ENCODE measurements at regions not wholly inside any gene's neighbourhood (a gene's known extent, or its start where the extent isn't known, plus 50 kb on each side); places are given as distances from the start of the nearest gene placed in this dataset.

- DNase-seq (ENCODE audit: low read depth): no peak
These were observed 264.8 kb downstream of the TBL1XR1 start for GRCh38 chr3:176932433-176932832.

DNA sequence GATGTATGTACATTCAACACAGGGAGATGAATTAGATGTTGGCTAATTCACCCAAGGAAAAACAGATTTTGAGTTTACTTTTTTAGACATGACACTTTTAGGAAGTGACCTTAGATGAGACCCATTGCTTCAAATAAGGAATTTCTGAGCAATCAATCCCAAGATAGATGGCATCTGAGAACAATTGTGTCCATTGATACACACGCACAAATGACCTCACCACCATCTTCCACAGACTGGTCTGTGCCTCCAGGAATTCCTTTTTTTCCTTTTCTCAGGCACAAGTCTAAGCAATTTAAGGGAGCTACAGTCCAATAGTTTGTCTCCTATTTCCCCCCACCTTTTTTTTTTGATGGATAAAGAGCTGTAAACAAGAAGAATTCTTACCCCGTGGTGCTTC, 265.3 kb downstream of the TBL1XR1 start:
- no peak for DNase-seq (ENCODE audit: low read depth)

- DNase-seq (ENCODE audit: low read depth): no peak
These were observed 266.3 kb downstream of the TBL1XR1 start for GRCh38 chr3:176930942-176931341.

DNA sequence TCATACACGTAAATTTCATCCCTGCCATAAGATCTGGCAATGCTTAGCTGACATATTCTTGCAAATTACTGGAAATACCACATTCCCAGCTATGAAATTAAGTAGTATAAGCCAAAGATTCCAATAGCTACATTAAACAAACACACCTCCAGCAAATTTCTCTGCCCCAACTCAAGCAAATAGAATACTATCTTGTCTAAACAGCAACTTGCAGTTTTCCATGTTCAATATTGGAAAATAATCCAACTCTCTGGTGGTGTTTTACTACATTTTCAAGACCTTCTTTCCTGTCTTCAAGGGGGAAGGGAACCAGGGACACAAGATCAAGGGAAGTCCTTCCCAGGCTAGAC, 268.7 kb downstream of the TBL1XR1 start:
- DNase-seq (ENCODE audit: low read depth): no peak

DNA sequence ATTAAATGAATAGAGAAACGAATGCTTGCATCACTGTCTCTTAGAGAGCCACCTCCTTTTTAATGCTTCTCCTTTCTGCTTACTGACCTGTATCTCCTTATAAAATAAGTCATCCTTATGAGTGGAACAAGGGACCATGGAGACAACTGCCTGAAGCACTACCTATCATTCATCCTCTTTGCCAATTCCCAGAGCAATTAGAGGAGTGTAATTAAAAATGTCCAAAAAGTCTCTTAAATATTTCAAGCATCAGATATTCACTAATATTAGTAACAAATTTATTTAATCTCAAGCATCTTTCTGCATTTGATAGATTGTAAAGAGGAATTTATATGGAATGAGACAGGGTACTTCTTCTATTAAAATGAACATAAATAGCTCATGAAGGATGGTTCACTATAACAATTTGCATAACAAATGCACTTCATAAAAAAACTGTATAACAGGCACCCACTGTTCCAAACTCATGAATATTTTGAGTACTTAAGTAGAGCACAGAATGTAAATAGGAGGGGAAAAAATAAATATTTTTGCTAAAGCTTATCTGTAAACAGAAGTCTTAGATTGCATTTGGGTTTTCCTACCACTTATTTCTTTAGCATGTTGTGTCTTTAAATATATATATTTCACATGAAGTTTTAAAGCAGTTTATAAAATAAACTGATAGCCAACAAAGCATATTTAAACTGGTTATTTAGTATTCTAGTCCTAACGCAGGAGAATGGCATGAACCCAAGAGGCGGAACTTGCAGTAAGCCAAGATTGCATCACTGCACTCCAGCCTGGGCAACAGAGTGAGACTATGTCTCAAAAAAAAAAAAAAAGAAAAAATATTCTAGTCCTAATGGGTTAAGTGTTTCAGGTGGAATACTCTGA, 269.3 kb downstream of the TBL1XR1 start:
- no peak for DNase-seq (ENCODE audit: low read depth)

DNA sequence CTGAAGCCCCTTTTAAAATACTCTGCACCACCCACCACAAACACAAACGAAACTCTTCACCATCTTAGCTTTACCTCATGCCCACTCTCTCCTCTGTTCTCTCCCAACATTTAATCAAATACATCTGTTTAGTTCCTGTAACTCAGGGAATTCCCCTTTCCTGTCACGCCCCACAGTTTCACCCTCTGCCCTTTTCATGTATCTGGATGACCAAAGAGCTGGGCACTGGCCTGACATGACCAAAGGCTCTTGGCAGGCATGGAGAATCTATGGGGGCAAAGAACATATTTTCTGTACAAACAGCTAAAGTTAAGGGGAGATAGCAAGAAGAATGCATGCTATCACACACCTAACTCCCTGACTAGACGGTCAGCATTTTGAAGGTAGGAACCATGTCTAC, 270.0 kb downstream of the TBL1XR1 start:
- DNase-seq (ENCODE audit: low read depth): no peak

DNA sequence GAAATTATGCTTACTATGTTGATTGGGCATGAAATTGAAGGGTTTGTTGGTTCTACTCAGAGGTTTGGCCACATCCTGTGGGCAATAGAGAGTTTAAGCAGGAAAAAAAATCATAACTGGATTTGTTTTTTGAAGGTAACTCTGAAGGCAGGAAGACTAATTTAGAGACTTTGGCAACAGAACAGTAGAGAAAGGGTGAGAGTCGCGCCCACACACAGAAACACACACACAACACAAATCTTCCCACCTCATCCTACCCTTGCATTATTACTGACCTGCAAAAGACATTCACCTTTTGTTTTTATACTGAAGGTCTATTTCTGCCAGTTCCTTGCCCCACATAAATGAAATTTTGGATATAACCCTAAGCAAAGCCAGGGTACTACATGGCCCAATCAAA, 270.6 kb downstream of the TBL1XR1 start:
- DNase-seq (ENCODE audit: low read depth): no peak

- no peak for DNase-seq (ENCODE audit: low read depth)
These were observed 271.2 kb downstream of the TBL1XR1 start for GRCh38 chr3:176926034-176926433.

DNA sequence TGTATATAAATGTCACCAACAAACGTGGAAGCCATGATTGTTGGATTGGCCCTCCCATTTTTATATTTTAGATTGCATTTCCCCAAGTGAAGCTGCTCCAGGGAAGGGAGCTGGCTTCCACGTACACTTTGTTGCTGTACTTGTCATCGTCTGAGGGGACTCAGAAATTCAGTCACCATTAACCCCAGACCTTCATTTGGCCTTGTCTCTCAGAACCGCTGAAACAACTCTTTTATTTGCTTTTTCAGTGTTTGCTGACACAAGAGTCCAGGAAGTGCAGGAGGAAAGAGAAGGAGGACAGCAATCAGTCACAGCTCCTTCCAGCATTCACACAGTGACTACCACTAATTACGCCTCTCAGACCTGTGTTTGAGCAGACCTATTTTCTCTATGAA, 276.5 kb downstream of the TBL1XR1 start:
- no peak for DNase-seq (ENCODE audit: low read depth)

DNA sequence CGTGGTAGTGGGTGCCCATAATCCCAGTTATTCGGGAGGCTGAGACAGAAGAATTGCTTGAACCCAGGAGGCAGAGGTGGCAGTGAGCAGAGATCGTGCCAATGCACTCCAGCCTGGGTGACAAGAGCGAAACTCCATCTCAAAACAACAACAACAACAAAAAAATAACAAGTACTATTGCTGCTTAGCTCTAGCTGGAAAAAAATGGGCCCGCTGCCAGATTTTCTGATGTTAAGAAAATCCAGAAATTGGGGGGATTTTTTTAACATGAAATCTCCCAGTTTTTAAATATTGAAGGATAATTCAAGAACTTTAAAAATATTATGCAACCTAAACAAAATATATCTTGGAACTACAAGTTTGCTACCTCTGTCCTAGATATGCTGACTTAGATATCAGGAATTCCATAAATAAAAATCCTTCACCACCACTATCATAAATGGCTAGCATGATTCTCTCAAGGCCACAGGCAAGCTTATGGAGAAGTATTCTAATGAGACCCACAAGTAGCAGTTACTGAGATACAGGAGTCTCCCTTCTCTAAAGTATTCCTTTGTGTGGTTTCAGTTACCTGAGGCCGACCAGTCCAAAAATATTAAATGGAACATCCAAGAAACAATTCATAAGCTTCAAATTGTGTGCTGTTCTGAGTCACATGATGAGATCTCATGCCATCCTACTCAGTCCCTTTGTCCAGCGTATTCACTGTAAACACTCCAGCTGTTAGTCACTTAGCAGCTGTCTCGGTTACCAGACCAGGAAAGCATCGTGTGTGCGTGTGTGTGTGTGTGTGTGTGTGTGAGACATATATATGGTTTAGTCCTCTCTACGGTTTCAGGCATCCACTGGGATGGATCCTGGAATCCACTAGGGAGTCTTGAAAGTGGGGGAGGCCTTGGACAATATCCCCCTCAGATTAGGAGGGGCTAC, 277.2 kb downstream of the TBL1XR1 start:
- DNase-seq (ENCODE audit: low read depth): no peak

GRCh38 chr3:176916777-176917176, 280.5 kb downstream of the TBL1XR1 start:
- no peak for DNase-seq (ENCODE audit: low read depth)

DNA sequence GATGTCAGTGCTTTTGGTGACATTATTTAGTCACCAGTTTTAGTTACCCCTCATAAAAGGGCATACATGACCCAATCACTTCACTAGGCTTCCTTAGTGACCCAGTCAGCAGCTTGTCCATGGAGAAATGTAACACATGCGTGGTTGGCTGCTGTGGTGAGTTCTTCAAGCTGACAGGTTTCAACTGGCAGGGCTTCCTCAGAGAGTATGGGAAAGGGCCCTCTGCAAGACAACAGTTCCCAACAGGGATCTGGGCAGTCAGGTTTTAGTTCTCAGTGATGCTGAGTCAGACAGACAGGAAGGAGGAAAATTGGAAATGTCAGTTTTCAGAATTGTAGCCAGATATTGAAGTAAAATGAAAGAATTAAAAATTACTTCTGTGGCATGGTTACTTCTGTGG, 282.5 kb downstream of the TBL1XR1 start:
- DNase-seq (ENCODE audit: low read depth): no peak

- no peak for DNase-seq (ENCODE audit: low read depth)
These were observed 285.7 kb downstream of the TBL1XR1 start for GRCh38 chr3:176911579-176911978.

DNA sequence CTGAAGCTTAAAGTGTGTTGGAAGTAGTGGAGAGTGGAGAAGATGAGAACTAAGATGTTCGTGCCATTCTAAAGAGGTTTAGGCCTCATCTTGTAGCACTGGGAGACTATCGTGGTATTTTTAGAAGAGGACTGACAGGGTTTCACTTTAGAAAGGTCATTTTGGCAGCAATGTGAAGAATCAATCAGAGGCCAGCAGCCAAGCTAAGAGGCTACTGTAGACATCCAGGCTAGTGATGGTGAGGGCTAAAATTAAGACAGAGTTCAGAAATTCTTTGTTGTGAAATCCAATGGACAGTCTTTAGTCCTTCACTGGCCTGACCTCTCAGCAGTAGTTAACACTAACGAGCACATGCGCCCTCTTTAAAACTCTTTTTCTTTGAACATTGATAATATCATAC, 288.2 kb downstream of the TBL1XR1 start:
- DNase-seq (ENCODE audit: low read depth): no peak

DNA sequence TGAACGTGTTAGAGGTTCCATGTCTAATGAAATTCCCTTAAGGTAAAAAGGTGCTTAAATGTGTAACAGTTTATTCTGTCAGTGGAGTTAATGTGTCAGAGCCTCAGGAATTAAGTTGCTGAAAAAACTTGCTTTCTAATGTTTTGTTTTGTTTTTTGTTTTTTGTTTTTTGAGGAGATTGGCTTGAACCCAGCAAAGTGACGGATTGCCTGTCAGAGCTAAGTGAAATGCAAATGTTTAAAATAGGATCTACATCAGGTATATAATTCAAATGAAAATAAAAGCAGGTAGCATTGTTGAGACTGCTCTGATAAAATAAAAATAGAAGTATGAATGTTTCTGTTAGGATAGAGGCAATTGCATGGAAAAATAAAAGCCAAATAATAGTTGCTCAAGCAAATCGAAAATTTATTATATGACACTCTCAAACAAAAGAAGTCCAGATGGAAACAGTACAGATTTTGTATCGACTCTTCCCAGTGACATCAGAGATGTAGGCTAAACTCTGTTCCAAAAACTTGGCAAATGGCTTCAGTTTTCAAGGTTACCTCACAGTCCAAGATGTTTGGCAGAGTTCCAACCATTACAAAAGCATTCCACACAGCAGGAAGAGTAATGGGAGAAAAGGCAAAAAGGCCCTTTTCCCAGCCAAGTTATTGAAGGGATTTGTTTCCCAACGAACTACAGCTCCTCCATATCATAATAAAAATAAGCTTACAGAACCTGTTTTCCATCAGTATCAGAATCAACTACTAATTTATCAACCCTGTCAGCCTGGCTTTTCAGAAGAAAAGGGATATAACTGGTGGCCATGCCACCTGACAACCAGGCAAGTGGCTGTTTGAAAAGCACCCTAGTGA, 291.0 kb downstream of the TBL1XR1 start:
- DNase-seq (ENCODE audit: low read depth): peak; percentile 4

- no peak for DNase-seq (ENCODE audit: low read depth)
These were observed 292.0 kb downstream of the TBL1XR1 start for GRCh38 chr3:176905331-176905730.

DNA sequence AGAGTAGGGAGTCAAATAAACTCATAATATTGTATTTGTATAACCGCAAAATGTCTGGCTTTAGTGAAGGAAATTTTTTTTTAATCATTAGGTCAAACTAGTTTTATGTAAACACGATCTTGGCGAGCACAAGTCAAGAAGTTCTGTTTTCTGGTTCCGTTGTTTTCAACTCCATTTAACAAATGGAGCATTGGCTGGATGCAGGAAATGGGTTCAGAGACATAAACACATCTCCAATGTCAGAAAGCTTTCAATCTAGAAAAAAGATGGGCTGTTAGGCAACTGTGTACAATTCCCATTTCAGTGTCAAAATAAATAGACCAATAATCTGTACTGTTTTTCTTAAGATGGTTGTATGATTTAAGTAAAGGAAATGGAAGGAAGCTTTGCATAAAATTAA, 292.8 kb downstream of the TBL1XR1 start:
- no peak for DNase-seq (ENCODE audit: low read depth)

GRCh38 chr3:176896640-176897039, 300.6 kb downstream of the TBL1XR1 start:
- DNase-seq (ENCODE audit: low read depth): no peak

GRCh38 chr3:176896165-176896564, 301.1 kb downstream of the TBL1XR1 start:
- DNase-seq (ENCODE audit: low read depth): no peak

DNA sequence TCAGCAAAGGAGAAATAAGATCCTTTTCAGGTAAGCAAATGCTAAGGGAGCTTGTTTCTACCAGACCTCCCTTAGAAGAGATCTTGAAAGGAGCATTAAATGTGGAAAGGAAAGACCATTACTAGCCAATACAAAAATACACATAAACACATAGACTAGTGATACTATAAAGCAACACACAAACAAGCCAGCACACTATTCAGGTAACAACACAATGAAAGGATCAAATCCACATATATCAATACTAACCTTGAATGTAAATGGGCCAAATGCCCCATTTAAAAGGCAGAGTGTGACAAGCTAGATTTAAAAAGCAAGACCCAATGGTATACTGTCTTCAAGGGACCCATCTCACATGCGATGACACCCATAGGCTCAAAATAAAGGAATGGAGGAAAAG, 317.6 kb downstream of the TBL1XR1 start:
- DNase-seq (ENCODE audit: low read depth): no peak

GRCh38 chr3:176873261-176873660, 324.0 kb downstream of the TBL1XR1 start:
- no peak for DNase-seq (ENCODE audit: low read depth)

DNA sequence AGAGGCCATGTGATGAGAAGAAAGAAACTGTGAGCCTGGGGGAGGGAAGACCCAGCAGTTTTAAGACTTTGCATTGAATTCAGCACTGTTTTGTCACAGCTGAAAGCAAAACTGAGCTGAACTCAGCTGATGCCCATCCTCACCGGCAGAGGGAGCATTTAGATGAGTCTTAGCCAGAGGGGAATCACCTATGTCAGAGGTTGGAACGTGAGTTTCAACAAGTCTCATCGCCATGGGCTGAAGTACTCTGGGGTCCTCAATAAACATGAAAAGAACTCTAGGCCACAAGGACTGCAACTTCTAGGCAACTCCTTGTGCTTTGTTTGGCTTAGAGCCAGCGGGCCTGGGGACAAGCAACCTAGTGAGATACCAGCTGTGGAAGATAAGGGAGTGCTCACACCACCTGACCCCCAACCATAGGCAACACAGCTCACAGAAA, 324.5 kb downstream of the TBL1XR1 start:
- DNase-seq (ENCODE audit: low read depth): peak; percentile 9
